LNCaP clone FGC (cell line): ENCODE measurements at regions not wholly inside any gene's neighbourhood (a gene's known extent, or its start where the extent isn't known, plus 50 kb on each side); places are given as distances from the start of the nearest gene placed in this dataset.

Experiments
- DNase-seq: peaks from one replicate; pipeline ENCODE4 v3.0.0-alpha.2; 2011; ENCODE audit warnings: low read depth
- H3K4me3 ChIP-seq: 2 replicates; pipeline ENCODE4 v1.5.1; 2011; ENCODE audit warnings: mild to moderate bottlenecking, low read depth, low read length, control low read depth
- CTCF ChIP-seq: IDR thresholded peaks from 2 replicates; pipeline ENCODE4 v1.5.1; 2012; ENCODE audit warnings: mild to moderate bottlenecking; ENCODE audit not compliant: control insufficient read depth, insufficient read depth; ENCODE audit errors: extremely low read depth

GRCh38 chr11:92387859-92388258, 163.2 kb downstream of the FAT3 start:
- no peak overlapping the region for H3K4me3 ChIP-seq
- DNase-seq = no peak
- TF ChIP-seq CTCF = no peak

DNA sequence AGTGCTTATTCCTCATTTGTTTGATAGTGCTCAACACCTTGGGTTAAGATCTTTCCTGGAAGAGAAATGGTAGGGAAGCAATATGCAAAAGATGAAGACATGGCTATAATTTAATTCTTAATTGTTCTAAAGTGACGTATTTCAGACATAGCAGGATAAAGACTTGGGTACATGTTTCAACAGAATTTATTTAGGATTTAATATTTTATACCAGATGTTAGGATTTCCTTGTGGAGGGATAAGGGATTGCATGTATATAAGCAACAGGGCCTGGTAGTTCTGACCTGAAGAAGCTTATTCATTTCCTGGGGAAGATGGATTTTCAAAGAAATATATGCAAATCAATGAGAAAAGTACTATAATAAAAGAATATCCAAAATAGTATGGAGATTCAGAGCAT, 163.8 kb downstream of the FAT3 start:
- H3K4me3 ChIP-seq = no peak overlapping the region
- DNase-seq = no peak
- no peak for TF ChIP-seq CTCF

- H3K4me3 ChIP-seq = no peak overlapping the region
- DNase-seq = no peak
- TF ChIP-seq CTCF = no peak
These were observed 166.2 kb downstream of the FAT3 start for GRCh38 chr11:92390783-92391182.

DNA sequence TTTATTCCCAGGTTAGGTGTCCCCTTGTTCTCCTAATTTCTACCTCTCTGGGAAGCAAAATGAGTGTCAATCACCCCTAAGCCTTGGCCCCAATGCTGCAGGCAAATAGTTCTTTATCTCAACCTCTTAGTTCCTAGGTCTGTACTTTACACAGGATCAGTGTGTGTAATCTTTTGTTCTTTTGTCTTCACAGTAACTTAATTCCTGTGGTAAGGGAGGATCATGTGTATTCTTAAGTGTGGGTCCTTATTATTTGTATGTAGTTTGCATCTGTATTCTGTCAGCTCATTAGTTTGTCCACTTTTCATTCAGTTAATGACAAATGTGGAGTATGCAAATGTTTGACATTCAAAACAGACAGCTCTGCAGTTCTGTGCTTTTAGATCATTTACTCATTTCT, 166.7 kb downstream of the FAT3 start:
- DNase-seq = no peak
- no peak for TF ChIP-seq CTCF
- no peak overlapping the region for H3K4me3 ChIP-seq

GRCh38 chr11:92391808-92392207, 167.2 kb downstream of the FAT3 start:
- no peak for TF ChIP-seq CTCF
- DNase-seq = no peak
- no peak overlapping the region for H3K4me3 ChIP-seq

- TF ChIP-seq CTCF = no peak
- DNase-seq = no peak
These were observed 168.6 kb downstream of the FAT3 start for GRCh38 chr11:92393218-92393617.

DNA sequence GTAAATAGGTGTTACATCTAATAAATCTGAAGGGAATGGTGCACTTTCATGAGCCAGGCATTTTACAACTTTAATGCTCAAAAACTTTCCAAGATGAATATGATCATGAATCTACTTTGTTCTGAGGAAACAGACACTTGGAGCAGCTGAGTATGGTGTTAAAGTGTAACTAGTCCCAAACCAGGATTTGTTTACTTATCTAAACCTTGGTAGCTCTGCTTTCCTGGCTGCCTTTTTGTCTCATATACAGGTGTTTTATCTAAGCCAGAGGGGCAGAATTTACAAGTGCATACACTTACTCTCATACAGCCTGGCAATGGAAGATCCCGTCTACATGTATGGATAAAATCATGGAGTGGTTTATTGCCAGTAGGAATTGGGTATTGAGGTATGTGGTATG, 171.5 kb downstream of the FAT3 start:
- TF ChIP-seq CTCF = no peak
- no peak for DNase-seq
- H3K4me3 ChIP-seq = no peak overlapping the region

More at GRCh38 chr11:92393218-92393617, 168.6 kb downstream of the FAT3 start:
- H3K4me3 ChIP-seq = no peak overlapping the region
